ENCODE measurements at regions not wholly inside any gene's neighbourhood (a gene's known extent, or its start where the extent isn't known, plus 50 kb on each side); places are given as distances from the start of the nearest gene placed in this dataset.

- TF ChIP-seq CTCF (IDR thresholded peaks at IDR 0.05), result no peak
These were observed 119.7 kb downstream of the PLPPR4 start for GRCh38 chr1:99384021-99384420.

- TF ChIP-seq CTCF (IDR thresholded peaks at IDR 0.05), result no peak
These were observed 121.6 kb downstream of the PLPPR4 start for GRCh38 chr1:99385852-99386251.

GRCh38 chr1:99396389-99396788 lies 132.1 kb downstream of the PLPPR4 start:
- TF ChIP-seq CTCF (IDR thresholded peaks at IDR 0.05), result no peak

- TF ChIP-seq CTCF (IDR thresholded peaks at IDR 0.05), result no peak
These were observed 132.7 kb downstream of the PLPPR4 start for GRCh38 chr1:99397029-99397428.

- TF ChIP-seq CTCF (IDR thresholded peaks at IDR 0.05), result no peak
These were observed 133.6 kb downstream of the PLPPR4 start for GRCh38 chr1:99397863-99398262.

GRCh38 chr1:99407018-99407417 lies 142.7 kb downstream of the PLPPR4 start:
- TF ChIP-seq CTCF (IDR thresholded peaks at IDR 0.05), result no peak

GRCh38 chr1:99424087-99424486 lies 159.8 kb downstream of the PLPPR4 start:
- TF ChIP-seq CTCF (IDR thresholded peaks at IDR 0.05), result no peak

GRCh38 chr1:99429754-99430153 lies 165.5 kb downstream of the PLPPR4 start:
- no peak for TF ChIP-seq CTCF (IDR thresholded peaks at IDR 0.05)
